Lower leg skin (tissue), 4 donors: ENCODE measurements at regions not wholly inside any gene's neighbourhood (a gene's known extent, or its start where the extent isn't known, plus 50 kb on each side); places are given as distances from the start of the nearest gene placed in this dataset.

Source experiments
- DNase-seq, 2 donors: peaks; one replicate each; pipeline ENCODE4 v3.0.0-alpha.2; 2019; ENCODE audit warnings: low spot score in 2 of 2
- H3K4me3 ChIP-seq: fragments of 200-600 bp; sonication (generic); 2 replicates; pipeline ENCODE4 v1.5.1; 2017; ENCODE audit warnings: mild to moderate bottlenecking, low read depth; ENCODE audit not compliant: poor library complexity, severe bottlenecking
- POLR2A ChIP-seq, 2 donors: fragments of 450-650 bp; IDR thresholded peaks; one replicate each; pipeline ENCODE4 v1.6.1; 2016 to 2017; ENCODE audit warnings: antibody characterized with exemption in 2 of 2, mild to moderate bottlenecking in 1 of 2, moderate library complexity in 1 of 2
- WGBS, 2 donors: methylation state at CpG; one replicate each; pipeline ENCODE4 v1.1.5; 2018; 5-methylcytosine and 5-hydroxymethylcytosine counted together
- intact Hi-C: fragments of 100-400 bp; cut with DNase I; formaldehyde crosslinking; loops from one replicate; pipeline ENCODE4 v1.15.0; 2023; ENCODE audit warnings: low total_unique reads
- TF ChIP-seq, protein P1 (sequence below), 3 donors: fragments of 450-650 bp; IDR thresholded peaks; one replicate each; pipeline ENCODE4 v1.5.1; 2016; ENCODE audit warnings: antibody characterized with exemption in 3 of 3, mild to moderate bottlenecking in 3 of 3, moderate library complexity in 2 of 3

DNA sequence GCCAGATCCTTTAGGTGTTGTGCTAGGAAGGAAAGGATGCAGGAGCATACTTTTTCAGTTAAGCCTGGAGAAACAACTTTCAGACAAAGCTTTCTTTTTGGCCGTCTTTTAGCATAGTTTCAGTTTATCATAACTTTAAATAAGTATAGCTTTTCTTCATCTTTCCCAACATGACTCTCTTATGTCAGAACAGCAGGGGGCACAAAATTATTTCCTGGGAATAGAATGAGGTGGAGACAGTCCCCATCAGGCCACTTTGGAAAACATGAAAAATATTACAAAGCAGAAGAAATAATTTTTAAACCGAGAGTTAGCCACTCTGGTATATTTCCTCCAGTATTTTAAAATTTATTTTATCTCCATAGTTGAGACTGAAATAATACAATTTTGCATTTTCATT is 387.6 kb downstream of the HAPSTR1 start:
- DNase-seq = no peak
- TF ChIP-seq, protein P1, sequence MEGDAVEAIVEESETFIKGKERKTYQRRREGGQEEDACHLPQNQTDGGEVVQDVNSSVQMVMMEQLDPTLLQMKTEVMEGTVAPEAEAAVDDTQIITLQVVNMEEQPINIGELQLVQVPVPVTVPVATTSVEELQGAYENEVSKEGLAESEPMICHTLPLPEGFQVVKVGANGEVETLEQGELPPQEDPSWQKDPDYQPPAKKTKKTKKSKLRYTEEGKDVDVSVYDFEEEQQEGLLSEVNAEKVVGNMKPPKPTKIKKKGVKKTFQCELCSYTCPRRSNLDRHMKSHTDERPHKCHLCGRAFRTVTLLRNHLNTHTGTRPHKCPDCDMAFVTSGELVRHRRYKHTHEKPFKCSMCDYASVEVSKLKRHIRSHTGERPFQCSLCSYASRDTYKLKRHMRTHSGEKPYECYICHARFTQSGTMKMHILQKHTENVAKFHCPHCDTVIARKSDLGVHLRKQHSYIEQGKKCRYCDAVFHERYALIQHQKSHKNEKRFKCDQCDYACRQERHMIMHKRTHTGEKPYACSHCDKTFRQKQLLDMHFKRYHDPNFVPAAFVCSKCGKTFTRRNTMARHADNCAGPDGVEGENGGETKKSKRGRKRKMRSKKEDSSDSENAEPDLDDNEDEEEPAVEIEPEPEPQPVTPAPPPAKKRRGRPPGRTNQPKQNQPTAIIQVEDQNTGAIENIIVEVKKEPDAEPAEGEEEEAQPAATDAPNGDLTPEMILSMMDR (IDR thresholded peaks at IDR 0.05) = no peak
- TF ChIP-seq POLR2A (IDR thresholded peaks at IDR 0.05) = no peak
- intact Hi-C loops = no loop called here
- WGBS, 2 donors = 48 to 52% methylated on average over 2 of the region's 2 CpGs
- no peak overlapping the region for H3K4me3 ChIP-seq

GRCh38 chr16:9480503-9480902 is 389.1 kb downstream of the HAPSTR1 start:
- WGBS, 2 donors = 77 to 81% methylated on average over 3 of the region's 3 CpGs
- intact Hi-C loops = no loop called here
- no peak for DNase-seq
- H3K4me3 ChIP-seq = no peak overlapping the region
- TF ChIP-seq, protein P1 (IDR thresholded peaks at IDR 0.05) = no peak
- no peak for TF ChIP-seq POLR2A (IDR thresholded peaks at IDR 0.05)

DNA sequence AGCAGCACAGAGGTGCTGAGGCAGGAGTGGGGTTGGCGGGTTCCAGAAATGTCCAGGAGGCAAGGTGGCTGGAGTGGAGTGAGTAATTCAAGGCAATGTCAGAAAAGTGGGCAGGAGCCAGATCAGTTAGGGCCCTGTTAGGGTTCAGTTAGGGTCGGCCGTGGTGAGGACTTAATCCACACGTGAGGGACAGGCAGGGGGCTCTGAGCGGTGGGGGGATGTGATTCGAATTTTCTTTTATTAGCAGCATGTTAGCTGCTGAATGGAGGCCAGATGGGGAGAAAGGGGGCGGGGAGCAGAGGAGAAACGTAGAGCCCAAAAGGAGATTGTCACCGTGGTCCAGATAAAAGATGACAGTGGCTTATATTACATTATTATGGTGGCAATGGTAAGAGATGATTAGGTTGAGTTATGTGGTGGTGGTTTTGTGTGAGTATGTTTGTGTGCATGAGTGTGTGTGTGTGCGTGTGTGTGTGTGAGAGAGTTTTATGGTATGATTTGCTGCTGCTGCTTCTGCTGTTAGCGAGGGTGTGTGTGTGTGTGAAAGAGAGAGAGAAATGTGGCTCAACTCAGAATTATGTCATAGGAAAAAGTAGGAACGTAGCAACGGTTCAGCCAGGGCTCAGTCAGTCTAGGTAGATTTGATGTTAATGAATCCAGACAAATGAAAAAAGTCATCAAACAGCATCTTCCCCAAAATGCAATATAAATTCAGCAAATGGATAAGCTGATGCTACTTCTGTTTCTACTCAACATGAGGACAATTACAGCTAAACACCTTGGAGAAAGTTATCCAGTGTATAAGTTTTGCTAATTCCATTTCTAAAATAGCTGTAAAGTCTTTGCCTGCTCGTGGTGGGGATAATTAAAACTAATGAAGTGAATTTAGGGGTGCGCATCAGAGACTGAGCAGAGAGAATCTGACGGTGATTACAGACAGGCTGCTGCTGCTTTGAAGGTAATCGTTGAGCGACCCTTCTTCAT is 390.6 kb downstream of the HAPSTR1 start:
- intact Hi-C loops = no loop called here
- H3K4me3 ChIP-seq = no peak overlapping the region
- 67% methylated on average over 18 of the region's 18 CpGs for WGBS, 2 donors
- no peak for TF ChIP-seq POLR2A (IDR thresholded peaks at IDR 0.05)
- TF ChIP-seq, protein P1 (IDR thresholded peaks at IDR 0.05) = no peak
- DNase-seq = no peak

- WGBS, 2 donors = 65 to 67% methylated on average over 3 of the region's 3 CpGs
- H3K4me3 ChIP-seq = no peak overlapping the region
- no peak for DNase-seq
- intact Hi-C loops = no loop called here
- TF ChIP-seq, protein P1 (IDR thresholded peaks at IDR 0.05) = no peak
- TF ChIP-seq POLR2A (IDR thresholded peaks at IDR 0.05) = no peak
These were observed 393.0 kb downstream of the HAPSTR1 start for GRCh38 chr16:9484426-9484825.

GRCh38 chr16:9484881-9485280 is 393.4 kb downstream of the HAPSTR1 start:
- TF ChIP-seq, protein P1 (IDR thresholded peaks at IDR 0.05) = no peak
- TF ChIP-seq POLR2A (IDR thresholded peaks at IDR 0.05) = no peak
- intact Hi-C loops = no loop called here
- no peak overlapping the region for H3K4me3 ChIP-seq
- 31 to 45% methylated on average over 5 of the region's 5 CpGs for WGBS, 2 donors
- no peak for DNase-seq
